Endodermal cell (in vitro differentiated cells): ENCODE measurements at regions not wholly inside any gene's neighbourhood (a gene's known extent, or its start where the extent isn't known, plus 50 kb on each side); places are given as distances from the start of the nearest gene placed in this dataset.

Experiments
- DNase-seq: peaks from one replicate; pipeline ENCODE4 v3.0.0-alpha.2; 2017
- H3K27ac ChIP-seq: 2 replicates; pipeline ENCODE4 v1.5.1; 2013; ENCODE audit warnings: mild to moderate bottlenecking, low read depth, low read length, moderate library complexity
- H3K27me3 ChIP-seq: 2 replicates; pipeline ENCODE4 v1.6.1; 2013; ENCODE audit warnings: mild to moderate bottlenecking, low read length, moderate library complexity; ENCODE audit not compliant: insufficient read depth, control insufficient read depth, poor library complexity, severe bottlenecking
- H3K36me3 ChIP-seq: 2 replicates; pipeline ENCODE4 v1.7.0; 2013; ENCODE audit warnings: mild to moderate bottlenecking, low read length, moderate library complexity; ENCODE audit not compliant: control insufficient read depth, insufficient read depth
- H3K4me1 ChIP-seq: one replicate; pipeline ENCODE4 v1.7.0; 2013; ENCODE audit warnings: low read length; ENCODE audit not compliant: control insufficient read depth, insufficient read depth
- H3K4me3 ChIP-seq: 2 replicates; pipeline ENCODE4 v1.5.1; 2013; ENCODE audit warnings: mild to moderate bottlenecking, low read length, moderate library complexity
- H3K9ac ChIP-seq: 2 replicates; pipeline ENCODE4 v1.6.1; 2013; ENCODE audit warnings: mild to moderate bottlenecking, low read length, moderate library complexity; ENCODE audit not compliant: poor library complexity, severe bottlenecking; ENCODE audit errors: extremely low read depth
- H3K9me3 ChIP-seq: 2 replicates; pipeline ENCODE4 v1.6.1; 2013; ENCODE audit warnings: mild to moderate bottlenecking, low read length, moderate library complexity; ENCODE audit not compliant: control insufficient read depth
- H3K27ac Mint-ChIP-seq: 2 replicates; pipeline ENCODE4 v1.8.0; 2020; ENCODE audit warnings: mixed read lengths
- H3K27me3 Mint-ChIP-seq: 2 replicates; pipeline ENCODE4 v1.8.0; 2021; ENCODE audit warnings: mild to moderate bottlenecking, mixed read lengths; ENCODE audit not compliant: insufficient read depth
- H3K36me3 Mint-ChIP-seq: 2 replicates; pipeline ENCODE4 v1.8.0; 2020; ENCODE audit warnings: low read depth, mixed read lengths
- H3K4me1 Mint-ChIP-seq: 2 replicates; pipeline ENCODE4 v1.8.0; 2020; ENCODE audit warnings: mixed read lengths
- H3K4me3 Mint-ChIP-seq: 2 replicates; pipeline ENCODE4 v1.8.0; 2020; ENCODE audit warnings: mild to moderate bottlenecking, moderate library complexity, mixed read lengths
- H3K9me3 Mint-ChIP-seq: 2 replicates; pipeline ENCODE4 v1.8.0; 2020; ENCODE audit warnings: mild to moderate bottlenecking, mixed read lengths
- WGBS, 2 experiments: methylation state at CpG; one replicate each; pipeline versions ENCODE4 v1.1.5 to v1.1.7; 2013; ENCODE audit warnings: missing lambda C conversion rate in 2 of 2, mixed read lengths in 1 of 2; ENCODE audit not compliant: insufficient coverage in 1 of 2, insufficient read length in 1 of 2; 5-methylcytosine and 5-hydroxymethylcytosine counted together
- TF ChIP-seq, protein P1 (sequence below): fragments of 200-600 bp; sonication (generic); conservative IDR thresholded peaks from 2 replicates; pipeline ENCODE4 v1.5.0; 2021; ENCODE audit warnings: antibody characterized with exemption, mild to moderate bottlenecking

DNA sequence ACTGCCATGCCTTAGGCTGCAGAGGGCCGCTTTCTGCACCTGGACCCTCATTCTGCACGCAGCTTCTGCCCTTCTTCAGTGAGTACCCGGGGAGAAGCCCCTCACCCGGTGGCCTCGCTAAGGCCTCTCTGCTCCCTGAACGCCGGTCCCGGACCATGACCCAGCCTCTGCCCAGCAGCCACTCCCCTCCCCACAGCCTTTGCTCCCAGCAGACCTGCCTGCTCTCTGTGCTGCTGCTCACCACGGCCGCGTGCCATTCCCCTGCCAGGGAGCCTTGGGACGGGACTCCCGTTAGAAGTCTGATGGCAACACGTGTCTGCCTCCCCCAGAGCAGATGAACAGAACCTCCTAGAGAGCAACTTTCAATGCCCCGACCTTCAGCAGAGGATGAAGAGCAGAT is 282.8 kb downstream of the NDUFA10 start:
- Mint-ChIP-seq H3K27ac (no peak overlapping the region), H3K9me3 (no peaks in the 10 kb centered on the region), H3K36me3 (no peaks in the 10 kb centered on the region), H3K27me3 (no peaks in the 10 kb centered on the region), H3K4me3 (no peak overlapping the region), H3K4me1 (peaks cover 9% of the 10 kb centered on the region)
- H3K27ac ChIP-seq: no peak overlapping the region
- no peaks in the 10 kb centered on the region for H3K4me1 ChIP-seq
- no peak for DNase-seq
- H3K9ac ChIP-seq: no peak overlapping the region
- TF ChIP-seq, protein P1, sequence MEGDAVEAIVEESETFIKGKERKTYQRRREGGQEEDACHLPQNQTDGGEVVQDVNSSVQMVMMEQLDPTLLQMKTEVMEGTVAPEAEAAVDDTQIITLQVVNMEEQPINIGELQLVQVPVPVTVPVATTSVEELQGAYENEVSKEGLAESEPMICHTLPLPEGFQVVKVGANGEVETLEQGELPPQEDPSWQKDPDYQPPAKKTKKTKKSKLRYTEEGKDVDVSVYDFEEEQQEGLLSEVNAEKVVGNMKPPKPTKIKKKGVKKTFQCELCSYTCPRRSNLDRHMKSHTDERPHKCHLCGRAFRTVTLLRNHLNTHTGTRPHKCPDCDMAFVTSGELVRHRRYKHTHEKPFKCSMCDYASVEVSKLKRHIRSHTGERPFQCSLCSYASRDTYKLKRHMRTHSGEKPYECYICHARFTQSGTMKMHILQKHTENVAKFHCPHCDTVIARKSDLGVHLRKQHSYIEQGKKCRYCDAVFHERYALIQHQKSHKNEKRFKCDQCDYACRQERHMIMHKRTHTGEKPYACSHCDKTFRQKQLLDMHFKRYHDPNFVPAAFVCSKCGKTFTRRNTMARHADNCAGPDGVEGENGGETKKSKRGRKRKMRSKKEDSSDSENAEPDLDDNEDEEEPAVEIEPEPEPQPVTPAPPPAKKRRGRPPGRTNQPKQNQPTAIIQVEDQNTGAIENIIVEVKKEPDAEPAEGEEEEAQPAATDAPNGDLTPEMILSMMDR: no peak
- WGBS, 2 experiments: 85 to 86% methylated on average over 9 to 15 of the region's 15 CpGs
- H3K36me3 ChIP-seq: no peaks in the 10 kb centered on the region
- no peaks in the 10 kb centered on the region for H3K9me3 ChIP-seq
- no peaks in the 10 kb centered on the region for H3K27me3 ChIP-seq
- H3K4me3 ChIP-seq: no peak overlapping the region

DNA sequence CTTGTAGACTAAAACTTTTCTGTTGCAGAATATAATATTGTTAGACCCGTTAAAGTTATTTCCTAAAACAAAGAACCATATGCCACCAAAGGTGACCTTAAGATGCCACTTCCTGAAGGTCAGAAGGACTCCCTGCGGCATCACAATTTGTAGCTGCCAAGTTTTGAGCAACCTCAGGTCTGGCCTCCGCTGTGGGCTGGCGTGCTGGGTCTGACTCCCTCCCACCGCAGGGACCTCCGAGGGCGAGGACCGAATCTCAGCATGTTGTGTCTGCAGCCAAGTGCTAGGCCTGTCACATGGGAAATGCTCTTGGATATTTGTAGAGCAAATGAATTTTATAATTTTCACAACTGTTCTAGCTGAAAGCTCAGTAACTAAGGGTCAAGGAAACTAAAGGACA is 285.9 kb downstream of the NDUFA10 start:
- H3K9ac ChIP-seq: no peak overlapping the region
- no peak overlapping the region for H3K27ac Mint-ChIP-seq
- no peaks in the 10 kb centered on the region for H3K27me3 ChIP-seq
- no peaks in the 10 kb centered on the region for H3K4me1 Mint-ChIP-seq
- peaks cover under 1% of the 10 kb centered on the region for H3K9me3 Mint-ChIP-seq
- no peaks in the 10 kb centered on the region for H3K36me3 Mint-ChIP-seq
- H3K4me3 Mint-ChIP-seq: no peak overlapping the region
- no peaks in the 10 kb centered on the region for H3K9me3 ChIP-seq
- H3K36me3 ChIP-seq: no peaks in the 10 kb centered on the region
- H3K4me1 ChIP-seq: no peaks in the 10 kb centered on the region
- DNase-seq: no peak
- no peak overlapping the region for H3K27ac ChIP-seq
- WGBS, 2 experiments: 89 to 91% methylated on average over 4 to 8 of the region's 8 CpGs
- H3K27me3 Mint-ChIP-seq: no peaks in the 10 kb centered on the region
- H3K4me3 ChIP-seq: no peak overlapping the region
- TF ChIP-seq, protein P1: no peak

DNA sequence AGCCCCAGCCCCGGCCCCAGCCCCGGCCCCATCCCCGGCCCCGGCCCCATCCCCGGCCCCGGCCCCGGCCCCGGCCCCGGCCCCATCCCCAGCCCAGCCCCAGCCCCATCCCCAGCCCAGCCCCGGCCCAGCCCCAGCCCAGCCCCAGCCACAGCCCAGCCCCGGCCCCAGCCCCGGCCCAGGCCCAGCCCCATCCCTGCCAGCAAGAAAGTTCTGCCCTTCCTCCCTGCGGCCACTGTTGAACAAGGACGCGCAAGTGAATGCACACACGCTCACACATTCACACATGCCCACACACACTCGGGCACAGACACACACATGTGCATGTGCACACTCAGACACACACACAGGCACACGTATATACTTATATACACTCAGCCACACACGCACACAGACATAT is 287.0 kb downstream of the NDUFA10 start:
- Mint-ChIP-seq H3K4me3 (no peak overlapping the region), H3K27ac (no peak overlapping the region), H3K4me1 (no peaks in the 10 kb centered on the region), H3K9me3 (peaks cover 4% of the 10 kb centered on the region), H3K27me3 (no peaks in the 10 kb centered on the region), H3K36me3 (no peaks in the 10 kb centered on the region)
- Histone ChIP-seq H3K36me3 (no peaks in the 10 kb centered on the region), H3K4me1 (no peaks in the 10 kb centered on the region), H3K9me3 (no peaks in the 10 kb centered on the region), H3K4me3 (no peak overlapping the region), H3K27ac (no peak overlapping the region), H3K9ac (no peak overlapping the region), H3K27me3 (no peaks in the 10 kb centered on the region)
- TF ChIP-seq, protein P1: no peak
- WGBS, 2 experiments: 77 to 78% methylated on average over 7 to 9 of the region's 19 CpGs
- no peak for DNase-seq
